NCI-H345 treated with DMSO at 0.1 percent for 48 hours (cell line): ENCODE measurements at regions not wholly inside any gene's neighbourhood (a gene's known extent, or its start where the extent isn't known, plus 50 kb on each side); places are given as distances from the start of the nearest gene placed in this dataset.
"Not testable (repeated sequence)": the region's sequence is repeated elsewhere in the genome, so short reads cannot be mapped to it uniquely, and the experiment has no call there.

Source experiments
- DNase-seq: peaks from one replicate; lab custom pipeline; 2025; ENCODE audit not compliant: unreplicated experiment; lab: John Stamatoyannopoulos, UW

- DNase-seq = no peak
Measured at GRCh38 chr2:106261871-106262321, 67.8 kb upstream of the UXS1 start.

- not testable (repeated sequence) for DNase-seq
Measured at GRCh38 chr2:106258859-106259258, 64.8 kb upstream of the UXS1 start.

GRCh38 chr2:106257830-106258229 lies 63.7 kb upstream of the UXS1 start:
- no peak for DNase-seq

- DNase-seq = no peak
Measured at GRCh38 chr2:106257135-106257534, 63.0 kb upstream of the UXS1 start.

GRCh38 chr2:106249157-106249828 lies 55.2 kb upstream of the UXS1 start:
- DNase-seq = not testable (repeated sequence)

GRCh38 chr2:106248548-106249151 lies 54.5 kb upstream of the UXS1 start:
- not testable (repeated sequence) for DNase-seq
